Erythroblast (primary cell): ENCODE measurements at regions not wholly inside any gene's neighbourhood (a gene's known extent, or its start where the extent isn't known, plus 50 kb on each side); places are given as distances from the start of the nearest gene placed in this dataset.

Experiments
- GATA1 ChIP-seq: IDR thresholded peaks from 2 replicates; pipeline ENCODE4 v1.6.1; 2011; ENCODE audit warnings: low read depth, mild to moderate bottlenecking, control low read depth, low read length, moderate library complexity
- POLR2A ChIP-seq: IDR thresholded peaks from 2 replicates; pipeline ENCODE4 v1.6.1; 2011; ENCODE audit warnings: mild to moderate bottlenecking, low read length

- TF ChIP-seq POLR2A (no peak), GATA1 (no peak)
These were observed 120.5 kb downstream of the PMAIP1 start for GRCh38 chr18:60020107-60020925.
